NCI-H2107 treated with DMSO at 0.1 percent for 48 hours (cell line): ENCODE measurements at regions not wholly inside any gene's neighbourhood (a gene's known extent, or its start where the extent isn't known, plus 50 kb on each side); places are given as distances from the start of the nearest gene placed in this dataset.

Source experiments
- DNase-seq: peaks from one replicate; lab custom pipeline; 2025; ENCODE audit not compliant: unreplicated experiment; lab: John Stamatoyannopoulos, UW

- peak; percentile 8 for DNase-seq
These were observed 153.0 kb downstream of the SMIM20 start for GRCh38 chr4:26067035-26067434.

- DNase-seq, result no peak
These were observed 155.2 kb downstream of the SMIM20 start for GRCh38 chr4:26069218-26069617.

GRCh38 chr4:26071688-26072087, 157.7 kb downstream of the SMIM20 start:
- DNase-seq, result no peak

DNA sequence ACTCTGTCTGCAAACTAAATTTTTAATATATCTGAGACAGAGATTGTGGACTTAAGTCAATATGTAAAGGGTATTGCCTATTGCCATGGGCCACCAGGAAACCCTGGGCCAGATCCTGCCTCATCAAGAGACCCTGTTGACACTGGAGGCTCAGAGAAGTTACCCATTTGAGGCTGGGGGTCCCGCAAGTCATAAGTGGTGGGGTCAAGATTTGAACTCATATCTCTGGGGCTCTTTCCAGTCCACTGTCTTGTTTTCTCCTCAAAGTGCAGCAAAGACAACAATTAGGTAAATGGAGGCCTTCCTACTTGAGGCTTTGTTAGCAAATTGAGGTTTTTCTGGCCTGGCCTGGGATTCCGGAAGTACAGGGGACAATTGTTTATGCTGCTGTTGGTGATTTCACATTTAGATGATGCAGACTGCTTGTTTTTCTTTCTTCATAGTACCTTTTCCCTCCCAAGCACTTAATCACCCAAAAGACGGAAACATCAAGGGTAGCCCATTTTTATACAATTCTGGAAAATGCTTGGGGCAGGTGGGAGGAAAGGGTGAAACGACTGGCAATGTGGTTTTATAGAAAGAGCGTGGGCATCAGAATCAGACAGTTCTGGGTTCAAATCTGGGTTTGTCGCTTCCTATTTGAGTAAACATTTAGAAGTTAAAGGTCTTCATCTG, 160.0 kb downstream of the SMIM20 start:
- no peak for DNase-seq

DNA sequence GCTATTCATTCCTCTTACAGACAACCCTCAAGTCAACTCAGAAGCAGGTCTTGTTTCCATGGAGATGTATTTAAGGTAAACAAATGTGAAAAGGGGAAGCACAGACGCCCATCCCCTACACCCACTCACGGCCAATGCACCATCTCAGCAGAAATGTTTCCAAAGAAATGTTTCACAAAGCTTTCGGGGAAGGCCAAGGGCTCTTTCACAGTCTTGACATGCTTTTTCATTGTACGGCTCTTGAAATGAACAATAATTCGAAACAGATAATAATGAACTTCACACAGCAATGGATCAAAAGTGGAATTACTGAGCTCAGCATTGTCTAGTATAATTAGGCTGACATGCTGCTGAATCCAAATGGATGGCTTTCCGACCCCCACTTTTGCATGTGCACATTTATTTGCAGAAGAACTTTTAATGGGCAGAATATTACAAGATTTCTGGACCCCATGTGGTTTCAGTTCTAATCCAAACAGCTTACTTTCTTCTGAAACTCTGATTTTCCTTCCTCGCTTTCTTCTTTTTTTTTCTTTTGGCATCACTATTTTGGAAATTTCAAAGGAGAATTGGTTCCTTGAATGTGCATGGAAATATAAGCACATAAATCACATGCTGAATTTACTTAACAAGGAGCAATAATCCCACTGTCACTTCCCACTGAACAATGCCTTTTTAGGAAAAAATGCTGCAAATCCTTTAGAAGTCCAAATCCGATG, 160.9 kb downstream of the SMIM20 start:
- no peak for DNase-seq

DNA sequence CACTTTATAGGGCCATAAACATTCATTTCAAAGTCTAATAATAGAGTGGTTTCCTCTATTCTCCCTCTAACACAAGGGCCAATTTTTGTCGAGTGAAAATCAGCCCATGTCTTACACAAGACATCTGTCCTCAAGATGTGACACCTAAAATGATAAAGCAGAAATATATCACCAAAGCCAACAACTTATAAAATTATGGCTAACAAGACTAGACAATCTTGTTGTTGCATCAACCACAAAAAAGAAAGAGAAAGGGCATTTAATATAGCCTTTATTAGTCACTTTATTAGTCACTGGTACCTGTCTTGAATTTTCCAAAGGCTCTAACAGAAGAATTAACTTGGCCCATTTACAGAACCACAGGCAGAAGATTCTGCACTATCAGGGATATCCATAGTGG, 161.6 kb downstream of the SMIM20 start:
- no peak for DNase-seq

- DNase-seq, result no peak
These were observed 162.1 kb downstream of the SMIM20 start for GRCh38 chr4:26076000-26076587.

- DNase-seq, result no peak
These were observed 162.9 kb downstream of the SMIM20 start for GRCh38 chr4:26076896-26077295.

- no peak for DNase-seq
These were observed 163.7 kb downstream of the SMIM20 start for GRCh38 chr4:26077756-26078155.

DNA sequence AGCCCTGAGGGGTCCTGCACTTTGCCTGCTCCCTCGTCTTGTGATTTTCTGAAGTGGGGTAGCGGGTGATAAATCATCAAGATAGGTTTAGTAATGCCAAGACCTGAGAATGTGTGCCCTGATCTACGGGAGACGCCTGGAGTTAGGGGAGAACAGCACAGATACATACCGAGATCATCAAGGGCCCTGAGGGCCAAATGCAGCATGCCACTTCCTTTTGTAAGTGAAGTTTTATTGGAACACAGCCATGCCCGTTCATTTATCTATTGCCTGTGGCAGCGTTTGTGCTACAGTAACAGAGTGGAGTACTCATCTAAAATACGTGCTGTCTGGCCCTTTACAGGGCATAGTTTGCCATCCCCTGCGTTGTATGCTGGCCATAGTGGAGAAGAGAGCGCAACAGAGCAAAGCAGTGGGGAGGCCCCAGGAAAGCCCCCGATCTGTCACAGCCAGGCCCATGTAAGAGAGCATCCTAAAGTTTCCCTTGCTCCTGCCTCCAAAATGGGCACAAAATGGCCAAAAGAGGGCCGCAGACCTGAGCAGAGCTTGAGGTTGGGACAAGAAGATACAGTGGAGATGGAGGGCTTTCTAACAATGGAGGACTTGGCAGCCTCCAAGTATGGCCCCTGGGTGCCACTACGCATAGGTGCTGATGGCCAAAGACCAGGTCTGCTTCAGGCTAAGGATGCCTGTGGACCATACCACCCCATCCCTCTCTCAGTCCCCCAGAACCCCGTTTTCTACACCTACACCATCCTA, 167.0 kb downstream of the SMIM20 start:
- no peak for DNase-seq

- peak; percentile 47 for DNase-seq
These were observed 167.9 kb downstream of the SMIM20 start for GRCh38 chr4:26081795-26082498.

GRCh38 chr4:26082565-26082964, 168.5 kb downstream of the SMIM20 start:
- DNase-seq, result no peak

DNA sequence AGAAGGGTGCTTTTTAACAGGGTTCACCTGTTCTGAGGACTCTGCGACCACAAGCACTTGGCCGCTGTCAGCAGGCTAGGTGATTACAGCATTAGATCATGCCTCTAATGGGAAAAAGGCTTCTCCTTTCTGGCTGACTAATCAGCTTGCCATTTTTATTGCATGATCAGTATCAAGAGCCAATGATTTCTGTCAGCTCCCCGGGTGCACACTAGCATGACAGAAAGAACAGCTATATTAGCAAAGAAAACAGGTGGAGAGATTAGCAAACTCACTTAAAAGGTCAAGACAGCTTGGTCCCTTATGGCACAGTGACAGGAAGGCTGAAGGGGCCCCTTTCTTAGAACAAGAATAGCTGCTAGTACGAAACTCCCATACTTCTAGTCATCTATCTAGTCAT, 170.0 kb downstream of the SMIM20 start:
- no peak for DNase-seq

DNA sequence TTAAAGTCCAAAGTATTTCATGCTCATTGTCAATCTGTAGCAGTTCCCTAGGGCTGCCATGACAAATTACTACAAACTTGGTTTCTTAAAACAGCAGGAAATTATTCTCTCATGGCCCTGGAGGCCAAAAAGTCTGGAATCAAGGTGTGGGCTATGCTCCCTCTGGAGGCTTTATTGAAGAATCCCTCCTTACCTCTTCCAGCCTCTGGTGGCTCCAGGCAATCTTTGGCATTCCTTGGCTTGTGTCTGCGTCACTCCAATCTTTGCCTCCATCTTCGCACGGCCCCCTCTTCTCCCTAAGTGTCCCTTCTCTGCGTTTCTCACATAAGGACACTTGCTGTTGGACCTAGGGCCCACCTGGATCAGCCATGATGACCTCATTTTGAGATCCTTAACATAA, 170.4 kb downstream of the SMIM20 start:
- DNase-seq, result no peak

GRCh38 chr4:26085551-26085950, 171.5 kb downstream of the SMIM20 start:
- DNase-seq, result no peak

DNA sequence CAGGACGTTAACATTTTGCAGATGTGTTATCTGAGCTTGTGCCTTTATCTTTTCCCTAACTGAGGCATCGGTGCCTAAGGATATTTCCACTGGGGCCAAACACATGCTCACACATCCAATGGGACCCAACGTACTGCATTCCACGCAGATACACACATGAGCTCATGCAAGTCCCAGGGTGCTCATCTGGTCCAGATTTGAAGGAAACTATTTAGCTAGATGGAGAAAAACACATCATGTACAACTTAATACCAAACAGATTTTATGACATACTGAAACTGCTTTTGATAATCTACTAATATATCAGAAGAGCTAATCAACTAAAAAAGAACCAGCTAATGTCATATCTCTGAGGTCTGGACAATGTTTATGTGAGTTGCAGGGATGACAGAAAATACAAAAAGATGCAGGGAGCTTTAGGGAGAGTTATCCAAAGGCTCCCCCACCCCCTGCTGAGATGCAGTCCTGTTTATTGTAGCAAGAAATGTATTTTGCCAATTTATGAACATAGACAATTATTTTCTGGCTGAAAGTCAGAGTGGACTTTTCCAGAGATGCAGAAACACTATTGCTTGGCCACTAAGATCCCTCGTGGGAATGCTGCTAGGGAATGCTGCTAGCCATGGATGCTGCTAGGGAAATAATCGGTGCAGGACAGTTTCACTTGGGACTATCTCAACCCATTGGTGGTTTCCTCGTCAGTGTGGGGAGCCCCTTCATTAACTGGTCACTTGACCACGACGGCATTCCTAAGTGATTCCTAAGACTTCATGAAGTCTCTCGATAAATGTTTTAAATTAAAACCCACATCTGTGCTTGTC, 172.8 kb downstream of the SMIM20 start:
- no peak for DNase-seq

DNA sequence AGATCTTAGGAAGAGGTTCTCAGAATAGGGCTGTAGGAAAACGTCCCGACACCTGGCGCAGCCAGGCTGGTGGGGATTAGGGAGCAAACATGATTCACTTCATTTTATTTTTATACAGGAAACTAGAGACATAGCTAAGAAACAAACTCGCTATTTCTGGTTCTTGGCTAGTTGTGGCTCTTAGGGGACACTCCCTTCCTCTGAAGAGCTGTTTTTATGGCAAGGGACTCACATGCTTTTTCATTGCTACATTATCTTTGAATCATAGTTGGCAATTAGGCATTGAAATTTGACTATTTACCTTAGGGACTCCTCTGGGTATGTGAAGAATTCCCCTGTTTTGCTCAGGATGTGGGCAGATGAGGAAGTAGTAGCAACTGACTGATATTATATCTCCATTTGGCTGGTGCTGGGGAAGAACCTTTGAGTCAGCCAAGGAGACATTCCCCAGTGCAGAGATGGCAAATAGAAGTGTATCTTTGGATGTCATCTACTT, 174.5 kb downstream of the SMIM20 start:
- no peak for DNase-seq

GRCh38 chr4:26093551-26093950, 179.5 kb downstream of the SMIM20 start:
- no peak for DNase-seq

- DNase-seq, result no peak
These were observed 180.1 kb downstream of the SMIM20 start for GRCh38 chr4:26094076-26094475.

GRCh38 chr4:26094911-26095310, 180.9 kb downstream of the SMIM20 start:
- DNase-seq, result no peak
